SK-N-SH treated with all-trans-retinoic acid at 6 μM for 48 hours (cell line): ENCODE measurements at regions not wholly inside any gene's neighbourhood (a gene's known extent, or its start where the extent isn't known, plus 50 kb on each side); places are given as distances from the start of the nearest gene placed in this dataset.

Experiments used
- ATAC-seq: fragments of 200-7000 bp; cut with Tn5 transposase; 3 replicates; pipeline ENCODE4 v1.9.1; 2020; ENCODE audit warnings: mild to moderate bottlenecking, moderate library complexity
- ARNTL ChIP-seq: fragments of 450-650 bp; formaldehyde crosslinking; IDR thresholded peaks from 2 replicates; pipeline ENCODE4 v1.5.0; 2020; ENCODE audit warnings: low read depth, mild to moderate bottlenecking, moderate library complexity, borderline replicate concordance
- BACH2 ChIP-seq: fragments of 250-450 bp; sonication (Bioruptor Pico); IDR thresholded peaks from 2 replicates; pipeline ENCODE4 v1.9.0; 2021; ENCODE audit warnings: mild to moderate bottlenecking, borderline replicate concordance
- CSDC2 ChIP-seq: fragments of 250-450 bp; sonication (Bioruptor Pico); IDR thresholded peaks from 2 replicates; pipeline ENCODE4 v1.5.0; 2020; ENCODE audit warnings: mild to moderate bottlenecking, moderate library complexity
- GLIS3 ChIP-seq: fragments of 250-450 bp; sonication (Bioruptor Pico); IDR thresholded peaks from 2 replicates; pipeline ENCODE4 v1.5.0; 2020; ENCODE audit warnings: mild to moderate bottlenecking, moderate library complexity
- ISL1 ChIP-seq: fragments of 250-450 bp; sonication (Bioruptor Pico); IDR thresholded peaks from 2 replicates; pipeline ENCODE4 v2.1.2; 2022; ENCODE audit warnings: mild to moderate bottlenecking, moderate library complexity
- RARB ChIP-seq: fragments of 250-450 bp; sonication (Bioruptor Pico); IDR thresholded peaks from 2 replicates; pipeline ENCODE4 v1.8.0; 2021; ENCODE audit warnings: mild to moderate bottlenecking, moderate library complexity
- SNAI2 ChIP-seq: fragments of 250-450 bp; sonication (Bioruptor Pico); IDR thresholded peaks from 2 replicates; pipeline ENCODE4 v1.5.0; 2020; ENCODE audit warnings: mild to moderate bottlenecking, moderate library complexity
- TCF4 ChIP-seq: fragments of 250-450 bp; sonication (Bioruptor Pico); IDR thresholded peaks from 2 replicates; pipeline ENCODE4 v1.8.0; 2021; ENCODE audit warnings: mild to moderate bottlenecking, moderate library complexity, borderline replicate concordance
- TOX ChIP-seq: fragments of 250-450 bp; sonication (Bioruptor Pico); IDR thresholded peaks from 2 replicates; pipeline ENCODE4 v1.8.0; 2021; ENCODE audit warnings: mild to moderate bottlenecking, moderate library complexity, borderline replicate concordance
- ZC3H10 ChIP-seq: fragments of 250-450 bp; sonication (Bioruptor Pico); IDR thresholded peaks from 2 replicates; pipeline ENCODE4 v1.5.1; 2021; ENCODE audit warnings: mild to moderate bottlenecking, moderate library complexity
- ZFP3 ChIP-seq: fragments of 250-450 bp; sonication (Bioruptor Pico); IDR thresholded peaks from 2 replicates; pipeline ENCODE4 v1.5.0; 2020; ENCODE audit warnings: mild to moderate bottlenecking, moderate library complexity
- ZNF565 ChIP-seq: fragments of 450-650 bp; formaldehyde crosslinking; conservative IDR thresholded peaks from 2 replicates; pipeline ENCODE4 v1.5.0; 2020; ENCODE audit warnings: low read depth, mild to moderate bottlenecking, moderate library complexity
- ZNF8 ChIP-seq: fragments of 450-650 bp; formaldehyde crosslinking; IDR thresholded peaks from 2 replicates; pipeline ENCODE4 v1.5.0; 2020; ENCODE audit warnings: mild to moderate bottlenecking, moderate library complexity
- TF ChIP-seq, protein P1 (sequence below): fragments of 250-450 bp; sonication (Bioruptor Pico); IDR thresholded peaks from 2 replicates; pipeline ENCODE4 v1.5.1; 2020; ENCODE audit warnings: low read depth, mild to moderate bottlenecking, moderate library complexity
- TF ChIP-seq, protein P2 (sequence below): fragments of 250-450 bp; sonication (Bioruptor Pico); IDR thresholded peaks from 2 replicates; pipeline ENCODE4 v1.8.0; 2021; ENCODE audit warnings: low read depth, mild to moderate bottlenecking, moderate library complexity, borderline replicate concordance
- TF ChIP-seq, protein P3 (sequence below): fragments of 250-450 bp; sonication (Bioruptor Pico); IDR thresholded peaks from 2 replicates; pipeline ENCODE4 v1.8.0; 2020; ENCODE audit warnings: mild to moderate bottlenecking, moderate library complexity, borderline replicate concordance
- TF ChIP-seq, protein P4 (sequence below): fragments of 250-450 bp; sonication (Bioruptor Pico); IDR thresholded peaks from 2 replicates; pipeline ENCODE4 v1.5.0; 2020; ENCODE audit warnings: mild to moderate bottlenecking, moderate library complexity

DNA sequence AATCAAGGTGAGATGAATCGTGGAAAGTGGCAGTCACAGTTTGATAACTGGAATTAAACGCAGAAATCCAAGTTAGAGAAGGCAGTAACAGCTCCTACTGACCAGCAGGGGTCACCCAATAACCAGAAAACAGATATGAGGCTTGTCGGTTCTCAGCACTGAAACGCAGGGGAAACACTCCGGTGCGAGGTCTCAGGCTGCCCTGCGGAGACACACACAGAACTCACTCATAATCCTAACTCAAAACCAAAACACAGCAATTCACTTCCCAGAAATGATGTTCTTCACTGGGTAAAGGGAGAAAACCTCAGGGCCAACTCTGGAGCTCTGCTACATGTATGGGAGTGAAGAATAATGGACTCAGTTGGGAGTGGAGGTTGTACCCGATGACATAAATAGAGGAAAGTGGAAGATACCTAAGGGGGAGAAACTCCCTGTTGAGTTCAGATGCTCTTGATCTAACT, 384.4 kb downstream of the RAPGEF2 start:
- peak; percentile 99 for ATAC-seq
- TF ChIP-seq RARB (no peak), GLIS3 (CRISPR knock-in tag) (no peak), BACH2 (no peak), ISL1 (CRISPR knock-in tag) (no peak)
- TF ChIP-seq, protein P1, sequence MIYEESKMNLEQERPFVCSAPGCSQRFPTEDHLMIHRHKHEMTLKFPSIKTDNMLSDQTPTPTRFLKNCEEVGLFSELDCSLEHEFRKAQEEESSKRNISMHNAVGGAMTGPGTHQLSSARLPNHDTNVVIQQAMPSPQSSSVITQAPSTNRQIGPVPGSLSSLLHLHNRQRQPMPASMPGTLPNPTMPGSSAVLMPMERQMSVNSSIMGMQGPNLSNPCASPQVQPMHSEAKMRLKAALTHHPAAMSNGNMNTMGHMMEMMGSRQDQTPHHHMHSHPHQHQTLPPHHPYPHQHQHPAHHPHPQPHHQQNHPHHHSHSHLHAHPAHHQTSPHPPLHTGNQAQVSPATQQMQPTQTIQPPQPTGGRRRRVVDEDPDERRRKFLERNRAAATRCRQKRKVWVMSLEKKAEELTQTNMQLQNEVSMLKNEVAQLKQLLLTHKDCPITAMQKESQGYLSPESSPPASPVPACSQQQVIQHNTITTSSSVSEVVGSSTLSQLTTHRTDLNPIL (CRISPR knock-in tag), result no peak

DNA sequence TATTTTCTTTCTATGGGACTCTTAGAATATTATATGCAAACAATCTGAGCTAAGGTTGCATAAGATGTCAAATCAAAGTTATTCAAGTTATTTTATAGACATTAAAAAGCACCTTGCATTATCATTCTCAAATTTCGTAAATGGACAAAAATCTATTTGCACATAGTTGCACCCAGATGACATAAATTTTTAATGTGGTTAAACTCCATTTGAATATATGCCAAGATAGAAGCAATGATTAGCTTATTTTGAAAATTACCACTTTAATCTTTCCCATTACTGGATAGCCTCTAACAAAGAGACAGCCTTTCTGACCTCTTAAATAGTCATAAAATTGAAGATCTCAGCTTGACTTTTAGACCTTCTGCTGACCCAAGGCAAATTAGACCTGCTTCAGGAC, 386.8 kb downstream of the RAPGEF2 start:
- TF ChIP-seq, protein P2, sequence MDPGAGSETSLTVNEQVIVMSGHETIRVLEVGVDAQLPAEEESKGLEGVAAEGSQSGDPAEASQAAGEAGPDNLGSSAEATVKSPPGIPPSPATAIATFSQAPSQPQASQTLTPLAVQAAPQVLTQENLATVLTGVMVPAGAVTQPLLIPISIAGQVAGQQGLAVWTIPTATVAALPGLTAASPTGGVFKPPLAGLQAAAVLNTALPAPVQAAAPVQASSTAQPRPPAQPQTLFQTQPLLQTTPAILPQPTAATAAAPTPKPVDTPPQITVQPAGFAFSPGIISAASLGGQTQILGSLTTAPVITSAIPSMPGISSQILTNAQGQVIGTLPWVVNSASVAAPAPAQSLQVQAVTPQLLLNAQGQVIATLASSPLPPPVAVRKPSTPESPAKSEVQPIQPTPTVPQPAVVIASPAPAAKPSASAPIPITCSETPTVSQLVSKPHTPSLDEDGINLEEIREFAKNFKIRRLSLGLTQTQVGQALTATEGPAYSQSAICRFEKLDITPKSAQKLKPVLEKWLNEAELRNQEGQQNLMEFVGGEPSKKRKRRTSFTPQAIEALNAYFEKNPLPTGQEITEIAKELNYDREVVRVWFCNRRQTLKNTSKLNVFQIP (CRISPR knock-in tag), result no peak
- peak; percentile 62 for TF ChIP-seq ISL1 (CRISPR knock-in tag)
- TF ChIP-seq CSDC2 (CRISPR knock-in tag), result no peak
- no peak for ATAC-seq

DNA sequence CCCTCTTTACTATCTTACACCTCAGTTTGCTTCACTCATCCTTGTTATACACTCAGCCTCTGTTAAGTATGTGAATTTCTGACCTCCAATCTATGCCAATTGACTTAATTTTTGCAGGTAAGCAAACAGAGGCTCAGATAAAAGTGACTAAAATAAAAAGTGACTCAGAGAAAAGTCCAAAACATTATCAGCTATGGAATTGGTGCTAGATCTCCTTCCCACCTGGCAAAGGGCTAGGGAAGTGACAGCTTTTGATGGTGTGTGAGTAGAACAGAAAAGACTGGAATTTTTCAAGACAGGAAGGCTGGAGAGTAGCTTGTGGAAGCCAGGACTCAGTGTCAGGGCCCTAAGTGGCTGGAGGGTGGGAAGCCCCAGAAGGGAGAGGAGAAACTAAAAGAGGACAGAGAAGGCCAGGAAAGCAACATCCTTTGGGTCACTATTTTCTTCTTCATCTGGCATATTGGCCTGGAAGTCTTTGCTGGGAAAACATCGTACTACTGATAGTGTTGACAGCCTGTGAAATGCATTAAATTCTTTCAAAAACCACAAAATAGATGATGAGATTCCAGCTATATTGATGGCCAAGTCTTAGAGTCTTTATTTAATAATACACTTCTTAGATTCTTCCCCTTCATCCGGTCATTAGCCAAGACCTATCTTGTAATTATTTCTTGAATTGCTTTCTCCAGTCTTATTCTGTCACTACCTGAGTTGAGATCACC, 392.8 kb downstream of the RAPGEF2 start:
- no peak for ATAC-seq
- no peak for TF ChIP-seq ZNF8 (CRISPR knock-in tag)
- no peak for TF ChIP-seq TOX
- peak; percentile 65 for TF ChIP-seq ISL1 (CRISPR knock-in tag)
- TF ChIP-seq CSDC2 (CRISPR knock-in tag), result no peak

DNA sequence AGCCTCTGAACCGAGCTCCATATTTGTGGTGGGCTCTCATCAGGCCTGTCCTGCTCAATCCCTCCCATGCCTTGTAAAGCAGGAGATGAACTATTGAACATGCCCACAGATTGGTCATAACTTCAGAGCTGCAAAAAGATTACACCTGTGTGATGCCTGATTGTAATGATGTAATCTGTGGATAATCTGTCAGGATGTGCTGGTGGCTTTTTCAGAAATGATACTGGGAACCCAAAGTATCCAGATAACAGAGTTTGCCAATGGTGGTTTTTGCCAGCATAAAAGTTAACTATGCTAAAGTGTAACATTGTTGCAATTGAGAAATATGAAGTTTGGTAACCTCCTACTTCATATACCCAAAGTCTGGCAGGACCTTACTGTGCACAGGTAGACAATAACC, 393.4 kb downstream of the RAPGEF2 start:
- TF ChIP-seq TCF4 (CRISPR knock-in tag), result no peak
- TF ChIP-seq, protein P1 (CRISPR knock-in tag), result no peak
- TF ChIP-seq ZC3H10 (CRISPR knock-in tag), result no peak
- no peak for TF ChIP-seq ZNF565 (CRISPR knock-in tag)
- TF ChIP-seq, protein P3, sequence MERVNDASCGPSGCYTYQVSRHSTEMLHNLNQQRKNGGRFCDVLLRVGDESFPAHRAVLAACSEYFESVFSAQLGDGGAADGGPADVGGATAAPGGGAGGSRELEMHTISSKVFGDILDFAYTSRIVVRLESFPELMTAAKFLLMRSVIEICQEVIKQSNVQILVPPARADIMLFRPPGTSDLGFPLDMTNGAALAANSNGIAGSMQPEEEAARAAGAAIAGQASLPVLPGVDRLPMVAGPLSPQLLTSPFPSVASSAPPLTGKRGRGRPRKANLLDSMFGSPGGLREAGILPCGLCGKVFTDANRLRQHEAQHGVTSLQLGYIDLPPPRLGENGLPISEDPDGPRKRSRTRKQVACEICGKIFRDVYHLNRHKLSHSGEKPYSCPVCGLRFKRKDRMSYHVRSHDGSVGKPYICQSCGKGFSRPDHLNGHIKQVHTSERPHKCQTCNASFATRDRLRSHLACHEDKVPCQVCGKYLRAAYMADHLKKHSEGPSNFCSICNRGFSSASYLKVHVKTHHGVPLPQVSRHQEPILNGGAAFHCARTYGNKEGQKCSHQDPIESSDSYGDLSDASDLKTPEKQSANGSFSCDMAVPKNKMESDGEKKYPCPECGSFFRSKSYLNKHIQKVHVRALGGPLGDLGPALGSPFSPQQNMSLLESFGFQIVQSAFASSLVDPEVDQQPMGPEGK (CRISPR knock-in tag), result no peak
- TF ChIP-seq GLIS3 (CRISPR knock-in tag), result no peak
- no peak for TF ChIP-seq SNAI2 (CRISPR knock-in tag)
- no peak for TF ChIP-seq RARB
- no peak for TF ChIP-seq TOX
- TF ChIP-seq, protein P2 (CRISPR knock-in tag), result no peak
- TF ChIP-seq ARNTL (CRISPR knock-in tag), result no peak
- no peak for ATAC-seq

DNA sequence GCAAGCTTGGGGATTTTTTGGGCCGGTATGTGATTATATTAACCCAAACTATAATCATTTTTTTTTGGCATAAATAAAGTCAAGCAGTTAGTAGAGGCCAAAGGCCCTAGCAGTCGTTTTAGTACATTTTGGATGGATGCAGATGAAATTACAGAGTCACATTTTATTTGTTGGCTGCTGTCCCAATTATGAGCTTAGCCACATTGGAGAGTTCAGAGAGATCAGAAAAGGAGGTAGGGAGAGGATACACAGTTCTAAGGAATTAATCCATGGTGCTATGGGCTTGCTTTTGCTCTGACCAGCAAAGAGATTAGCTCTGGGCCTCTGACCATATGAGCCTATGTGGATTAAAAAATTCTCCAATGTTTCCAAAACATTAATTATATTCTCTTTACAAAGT, 395.1 kb downstream of the RAPGEF2 start:
- no peak for ATAC-seq
- TF ChIP-seq ZNF565 (CRISPR knock-in tag) (no peak), CSDC2 (CRISPR knock-in tag) (no peak), RARB (no peak), BACH2 (no peak), ISL1 (CRISPR knock-in tag) (no peak), ZC3H10 (CRISPR knock-in tag) (no peak), TOX (no peak), ARNTL (CRISPR knock-in tag) (no peak), ZNF8 (CRISPR knock-in tag) (no peak), ZFP3 (CRISPR knock-in tag) (no peak), SNAI2 (CRISPR knock-in tag) (no peak)
- TF ChIP-seq, protein P2 (CRISPR knock-in tag), result no peak
- TF ChIP-seq, protein P4, sequence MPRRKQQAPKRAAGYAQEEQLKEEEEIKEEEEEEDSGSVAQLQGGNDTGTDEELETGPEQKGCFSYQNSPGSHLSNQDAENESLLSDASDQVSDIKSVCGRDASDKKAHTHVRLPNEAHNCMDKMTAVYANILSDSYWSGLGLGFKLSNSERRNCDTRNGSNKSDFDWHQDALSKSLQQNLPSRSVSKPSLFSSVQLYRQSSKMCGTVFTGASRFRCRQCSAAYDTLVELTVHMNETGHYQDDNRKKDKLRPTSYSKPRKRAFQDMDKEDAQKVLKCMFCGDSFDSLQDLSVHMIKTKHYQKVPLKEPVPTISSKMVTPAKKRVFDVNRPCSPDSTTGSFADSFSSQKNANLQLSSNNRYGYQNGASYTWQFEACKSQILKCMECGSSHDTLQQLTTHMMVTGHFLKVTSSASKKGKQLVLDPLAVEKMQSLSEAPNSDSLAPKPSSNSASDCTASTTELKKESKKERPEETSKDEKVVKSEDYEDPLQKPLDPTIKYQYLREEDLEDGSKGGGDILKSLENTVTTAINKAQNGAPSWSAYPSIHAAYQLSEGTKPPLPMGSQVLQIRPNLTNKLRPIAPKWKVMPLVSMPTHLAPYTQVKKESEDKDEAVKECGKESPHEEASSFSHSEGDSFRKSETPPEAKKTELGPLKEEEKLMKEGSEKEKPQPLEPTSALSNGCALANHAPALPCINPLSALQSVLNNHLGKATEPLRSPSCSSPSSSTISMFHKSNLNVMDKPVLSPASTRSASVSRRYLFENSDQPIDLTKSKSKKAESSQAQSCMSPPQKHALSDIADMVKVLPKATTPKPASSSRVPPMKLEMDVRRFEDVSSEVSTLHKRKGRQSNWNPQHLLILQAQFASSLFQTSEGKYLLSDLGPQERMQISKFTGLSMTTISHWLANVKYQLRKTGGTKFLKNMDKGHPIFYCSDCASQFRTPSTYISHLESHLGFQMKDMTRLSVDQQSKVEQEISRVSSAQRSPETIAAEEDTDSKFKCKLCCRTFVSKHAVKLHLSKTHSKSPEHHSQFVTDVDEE (CRISPR knock-in tag), result no peak
